Fibroblast of peridontal ligament (primary cell): ENCODE measurements at regions not wholly inside any gene's neighbourhood (a gene's known extent, or its start where the extent isn't known, plus 50 kb on each side); places are given as distances from the start of the nearest gene placed in this dataset.

Experiments
- DNase-seq: peaks from one replicate; pipeline ENCODE4 v3.0.0-alpha.2; 2010; ENCODE audit errors: extremely low read depth

DNA sequence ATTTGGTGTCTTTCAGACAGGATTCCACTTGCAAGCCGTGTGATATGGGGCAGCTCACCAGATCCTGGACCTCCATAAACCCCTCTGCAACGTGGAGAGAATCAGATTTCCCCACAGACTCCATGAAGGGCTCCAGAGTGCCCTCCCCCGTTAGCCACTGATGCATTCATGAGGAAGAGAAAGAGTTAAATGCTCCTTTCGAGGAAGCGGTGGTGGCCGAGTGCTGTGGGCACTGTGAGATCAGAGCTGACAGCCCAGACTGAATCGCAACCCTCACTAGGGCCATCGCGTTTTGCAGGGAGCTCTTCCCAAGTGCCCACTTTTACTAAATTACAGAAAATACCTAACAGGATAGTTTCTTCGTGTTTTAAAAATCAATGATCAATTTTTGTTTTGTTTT is 226.3 kb upstream of the ZNF32 start:
- DNase-seq, result no peak

DNA sequence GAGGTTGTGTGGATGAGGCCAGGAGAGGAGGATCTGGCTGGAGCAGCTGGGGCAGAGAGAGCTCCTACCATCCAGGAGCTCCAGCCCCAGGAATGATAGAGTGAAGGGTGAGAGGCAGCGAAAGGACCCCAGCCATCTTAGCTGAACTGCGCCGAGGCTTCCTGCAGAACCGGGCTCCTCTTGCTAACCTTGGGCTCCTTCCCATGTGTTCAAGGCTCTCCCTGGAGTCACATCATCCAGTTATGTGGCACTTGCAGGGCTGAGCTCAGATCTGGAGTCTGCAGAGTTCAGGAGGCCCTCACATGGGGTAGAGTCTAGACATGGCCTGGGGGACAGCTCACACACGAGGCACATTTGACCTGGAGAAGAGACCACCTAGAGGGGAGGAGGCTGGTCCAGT is 225.0 kb upstream of the ZNF32 start:
- DNase-seq, result no peak

DNA sequence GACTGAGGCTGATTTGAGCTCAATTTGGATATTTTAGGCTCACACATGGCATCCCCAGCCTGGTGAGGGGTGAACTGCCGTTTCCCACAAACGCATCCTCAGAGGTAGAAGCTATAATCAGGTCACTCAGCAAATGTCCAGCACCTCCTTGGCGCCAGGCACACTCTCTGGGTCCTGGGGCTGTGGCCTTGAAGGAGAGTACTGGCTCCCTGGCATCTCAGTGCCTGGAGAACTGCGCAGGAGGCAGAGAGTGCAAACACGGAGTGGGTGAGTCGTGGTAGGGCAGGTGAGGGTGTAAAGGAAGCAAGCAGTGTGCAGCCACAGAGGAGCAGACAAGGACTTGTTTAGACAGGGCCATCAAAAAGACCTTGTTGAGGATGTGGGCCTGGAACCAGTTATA is 224.0 kb upstream of the ZNF32 start:
- DNase-seq, result no peak

GRCh38 chr10:43871545-43871944 is 222.9 kb upstream of the ZNF32 start:
- DNase-seq, result no peak

GRCh38 chr10:43870968-43871439 is 222.3 kb upstream of the ZNF32 start:
- no peak for DNase-seq

- no peak for DNase-seq
Observed at GRCh38 chr10:43869669-43870322, 221.1 kb upstream of the ZNF32 start.

DNA sequence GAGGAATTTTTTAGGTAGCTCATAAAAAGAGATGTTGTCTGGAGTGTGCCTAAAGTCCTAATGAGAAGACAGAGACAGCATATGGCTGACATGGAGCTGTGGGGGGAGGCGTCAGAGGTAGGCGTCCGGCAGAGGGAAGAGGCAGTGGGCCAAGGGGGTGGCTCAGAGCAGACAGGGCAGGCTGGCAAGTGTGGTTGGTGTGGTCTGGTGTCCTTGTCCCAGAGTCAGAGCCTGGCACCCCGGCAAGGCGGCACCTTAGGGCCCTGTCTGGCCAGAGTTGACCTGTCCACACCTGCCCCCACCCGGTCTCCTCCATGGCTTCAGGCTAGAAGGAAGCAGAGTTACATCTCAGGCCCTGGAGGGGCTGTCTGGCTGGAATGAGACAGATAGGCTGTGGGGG is 220.3 kb upstream of the ZNF32 start:
- DNase-seq, result no peak

GRCh38 chr10:43867667-43868565 is 219.2 kb upstream of the ZNF32 start:
- peak; percentile 83 for DNase-seq

- DNase-seq, result no peak
Observed at GRCh38 chr10:43867113-43867512, 218.4 kb upstream of the ZNF32 start.

DNA sequence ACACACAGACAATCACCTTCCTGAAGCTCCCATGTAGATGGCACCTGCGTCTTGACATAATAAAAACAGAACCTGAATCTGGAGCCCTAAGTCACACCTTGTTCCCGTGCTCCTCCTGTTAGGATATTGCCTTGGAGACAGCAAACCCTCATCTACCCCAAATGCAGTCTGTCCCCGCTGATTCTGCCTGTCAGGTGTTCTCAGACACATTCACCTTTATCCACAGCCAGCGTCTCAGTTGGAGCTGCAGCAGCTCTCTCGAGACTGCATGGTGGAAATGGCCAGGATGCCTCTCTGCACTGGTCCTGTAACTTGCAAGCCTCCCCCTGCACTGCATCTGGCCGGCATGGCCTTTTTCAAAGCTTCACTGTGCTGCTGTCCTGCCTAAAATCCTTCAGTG is 218.0 kb upstream of the ZNF32 start:
- DNase-seq, result no peak

GRCh38 chr10:43865265-43866135 is 216.8 kb upstream of the ZNF32 start:
- no peak for DNase-seq

DNA sequence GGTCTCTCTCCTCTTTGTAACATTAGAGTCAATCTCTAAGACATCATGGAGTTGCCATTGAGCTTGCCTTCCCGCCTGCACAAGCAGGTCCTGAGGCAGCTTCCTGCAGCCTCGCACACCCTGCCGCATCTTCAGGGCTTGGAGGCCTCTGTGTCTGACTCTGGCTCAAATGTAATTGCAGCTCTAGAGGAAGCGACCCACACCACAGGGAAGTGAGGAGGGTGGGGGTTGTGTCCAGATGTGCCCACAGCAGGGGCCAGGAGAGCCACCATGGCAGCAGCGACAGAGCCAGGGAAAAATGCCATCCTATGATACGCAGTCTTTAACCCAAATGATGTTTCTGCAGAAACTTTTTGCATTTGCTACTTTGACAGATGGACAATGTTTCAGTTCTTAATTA is 216.0 kb upstream of the ZNF32 start:
- DNase-seq, result no peak

DNA sequence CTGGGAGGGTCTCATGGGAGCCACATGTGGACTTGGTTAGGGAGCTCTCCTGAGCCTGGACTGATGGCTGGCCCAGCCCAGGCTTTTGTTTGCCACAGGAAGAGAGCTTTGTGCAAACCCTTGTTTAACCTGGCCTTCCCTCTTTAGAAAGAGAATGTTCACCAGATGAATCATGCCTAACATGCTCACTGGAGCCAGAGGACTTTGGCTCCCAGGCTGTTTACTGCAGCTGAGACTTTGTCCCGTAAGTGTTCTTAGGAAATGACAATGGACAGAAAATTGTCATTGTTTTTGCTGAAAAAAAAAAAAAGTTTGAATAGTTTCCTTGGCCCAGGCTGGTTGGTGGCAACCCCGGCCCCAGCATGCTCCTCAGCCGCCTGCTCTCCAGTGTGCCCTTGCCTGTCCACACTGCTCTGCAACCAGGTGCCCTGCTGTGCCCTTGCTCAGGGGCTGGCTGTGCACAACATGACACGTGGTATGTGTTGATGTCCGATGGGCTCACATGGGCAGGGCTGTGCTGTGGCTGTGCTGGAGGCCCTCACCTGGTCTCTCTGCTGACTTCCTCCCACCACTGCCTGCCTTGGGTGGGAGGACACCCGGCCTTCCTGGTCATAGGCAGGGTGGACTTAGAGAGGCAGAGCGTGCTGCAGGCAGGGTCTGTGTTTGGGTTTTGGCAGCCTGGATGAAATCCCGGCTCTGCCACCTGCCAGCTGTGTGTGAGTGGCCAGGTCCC is 215.3 kb upstream of the ZNF32 start:
- peak; percentile 80 for DNase-seq

GRCh38 chr10:43863270-43863669 is 214.6 kb upstream of the ZNF32 start:
- DNase-seq, result no peak

GRCh38 chr10:43862756-43863155 is 214.1 kb upstream of the ZNF32 start:
- DNase-seq, result no peak

- peak; percentile 99 for DNase-seq
Observed at GRCh38 chr10:43861966-43862751, 213.5 kb upstream of the ZNF32 start.

- DNase-seq, result no peak
Observed at GRCh38 chr10:43859016-43859525, 210.4 kb upstream of the ZNF32 start.

- DNase-seq, result no peak
Observed at GRCh38 chr10:43857931-43858315, 209.2 kb upstream of the ZNF32 start.

DNA sequence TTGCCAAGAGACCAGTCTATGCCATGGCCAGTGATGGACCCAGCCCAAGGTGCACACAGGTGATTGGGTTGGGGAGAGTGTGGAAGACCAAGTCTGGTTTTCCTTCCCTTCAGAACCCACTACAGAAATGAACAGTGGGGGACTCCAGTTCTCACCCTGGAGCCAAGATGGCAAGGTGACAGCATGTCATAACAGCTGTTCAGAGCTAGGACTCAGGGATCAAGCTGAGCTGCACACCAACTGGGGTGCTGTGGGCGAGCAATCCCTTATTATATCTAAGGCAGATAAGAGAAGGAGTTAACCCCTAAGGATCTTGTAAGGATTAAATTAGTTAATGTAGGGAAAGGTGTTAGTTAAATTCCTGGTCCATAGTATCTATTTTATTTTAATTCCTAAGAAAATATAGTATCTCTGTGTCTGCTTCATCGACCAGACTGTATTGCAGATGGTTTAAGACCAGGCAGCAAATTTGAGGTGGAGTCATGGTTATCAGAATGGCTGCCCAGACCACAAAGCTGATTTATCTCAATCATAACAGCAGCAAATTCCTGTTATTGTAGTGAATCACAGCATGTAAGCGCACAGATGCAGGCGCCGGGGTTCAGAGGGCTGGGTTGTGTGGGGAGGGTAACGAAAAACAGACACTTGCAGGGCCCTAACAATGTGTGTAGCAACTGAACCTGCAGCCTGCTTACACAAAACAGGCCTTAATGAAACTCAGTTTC is 208.7 kb upstream of the ZNF32 start:
- peak; percentile 94 for DNase-seq

GRCh38 chr10:43856299-43856698 is 207.6 kb upstream of the ZNF32 start:
- no peak for DNase-seq
